ENCODE measurements at regions not wholly inside any gene's neighbourhood (a gene's known extent, or its start where the extent isn't known, plus 50 kb on each side); places are given as distances from the start of the nearest gene placed in this dataset.

DNA sequence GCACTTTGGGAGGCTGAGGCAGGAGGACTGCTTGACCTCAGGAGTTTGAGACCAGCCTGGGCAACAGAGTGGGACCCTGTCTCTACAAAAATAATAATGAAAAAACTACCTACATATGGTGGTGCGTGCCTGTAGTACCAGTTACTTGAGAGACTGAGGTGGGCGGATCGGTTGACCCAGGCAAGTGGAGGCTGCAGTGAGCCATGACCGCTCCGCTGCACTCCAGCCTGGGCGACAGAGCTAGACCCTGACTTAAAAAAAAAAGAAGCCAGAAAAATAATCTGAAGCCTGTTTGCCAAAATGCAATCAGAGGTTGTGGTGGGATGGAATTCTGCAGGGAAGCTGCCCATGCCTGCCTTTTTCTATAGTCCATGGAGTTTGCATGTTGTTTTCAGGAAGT lies 50.4 kb upstream of the GGTA1 start:
- in situ Hi-C loops (cut with MboI; ENCODE audit: low sequenced_read_pairs), result loop anchor here (10.0 kb wide), 1 partner anchor 135 kb away; no protein-coding TSS in a partner anchor

DNA sequence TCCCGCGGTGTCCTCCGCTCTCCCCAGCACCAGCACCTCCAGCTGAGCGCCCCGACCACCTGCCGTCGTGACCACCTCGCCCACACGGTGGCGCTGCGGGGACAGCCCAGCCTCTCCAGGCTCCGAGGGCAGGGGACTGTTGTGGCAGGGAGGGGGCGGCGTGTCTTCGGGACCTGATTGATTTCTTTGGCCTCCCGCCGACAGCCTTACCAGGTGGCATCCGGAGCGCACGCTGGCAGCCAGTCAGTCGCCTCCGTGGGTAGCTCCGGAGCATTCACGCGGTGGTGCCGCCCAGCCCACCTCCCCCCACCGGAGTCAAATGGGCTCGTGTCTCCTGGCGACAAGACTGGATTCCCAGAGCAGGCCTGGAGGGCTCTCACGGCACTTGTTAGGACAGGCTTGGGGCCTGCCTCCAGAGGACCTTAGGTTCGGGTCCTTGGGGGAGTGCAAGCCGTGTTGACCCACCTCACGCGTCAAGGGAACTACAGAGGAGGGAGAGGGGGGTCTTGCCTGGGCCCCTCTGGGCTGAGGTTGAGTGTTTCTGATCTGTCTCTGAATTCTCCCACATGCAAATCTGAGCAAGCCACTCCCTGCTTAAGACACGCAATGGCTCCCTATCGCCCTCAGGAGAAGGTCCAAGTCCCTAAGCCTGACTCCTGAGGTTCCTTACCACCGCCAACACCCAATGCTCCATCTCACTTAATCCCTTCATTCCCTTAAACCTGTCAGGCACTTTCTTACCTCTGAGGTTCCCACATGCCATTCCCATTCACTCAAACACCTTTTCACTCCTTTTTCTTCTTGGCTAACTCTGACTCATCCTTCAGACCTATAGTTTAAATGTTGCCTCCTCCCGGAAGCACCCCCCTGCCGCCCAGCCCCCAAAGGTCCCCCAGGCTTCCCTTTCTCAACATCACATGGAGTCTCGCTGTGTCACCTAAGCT lies 51.2 kb upstream of the GGTA1 start:
- in situ Hi-C loops (cut with MboI; ENCODE audit: low sequenced_read_pairs), result loop anchor here (10.0 kb wide), 1 partner anchor 134 kb away; no protein-coding TSS in a partner anchor

DNA sequence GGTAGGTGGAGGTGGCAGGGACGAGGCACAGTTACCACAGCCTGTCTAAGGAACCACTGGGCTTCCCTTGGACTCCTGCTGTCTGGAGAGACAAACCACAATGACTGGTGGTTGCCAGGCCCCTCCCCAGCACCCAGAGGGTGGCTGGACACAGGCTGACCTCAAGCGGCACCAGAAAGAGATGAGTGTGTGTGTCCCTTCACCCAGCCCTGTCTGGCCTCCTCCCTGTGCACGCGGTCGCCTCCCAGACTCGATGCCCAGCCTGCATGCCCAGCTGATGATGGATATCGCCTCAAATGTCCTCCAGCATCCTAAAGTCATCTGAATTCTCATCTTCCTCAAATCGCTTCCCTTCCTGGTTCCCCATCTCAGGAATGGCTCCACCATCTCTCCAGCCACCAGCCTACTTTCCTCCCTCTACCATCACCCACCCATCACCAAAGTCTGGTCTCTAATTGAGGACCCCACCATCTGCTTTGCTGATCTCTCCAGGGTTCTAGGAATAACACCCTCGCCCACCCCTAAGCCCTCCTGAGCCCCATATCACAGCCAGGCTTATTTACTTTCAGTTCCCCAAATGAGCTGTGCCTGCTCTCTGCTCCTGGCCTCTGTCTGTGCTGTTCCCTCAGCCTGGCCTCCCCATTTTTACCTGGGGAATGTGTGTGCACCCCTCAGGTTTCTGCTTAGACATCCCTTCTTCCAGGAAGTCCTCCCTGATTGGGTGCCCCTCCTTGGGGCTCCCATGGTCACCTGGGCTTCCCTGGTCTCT lies 52.5 kb upstream of the GGTA1 start:
- in situ Hi-C loops (cut with MboI; ENCODE audit: low sequenced_read_pairs), result loop anchor here (10.0 kb wide), 1 partner anchor 133 kb away; no protein-coding TSS in a partner anchor

DNA sequence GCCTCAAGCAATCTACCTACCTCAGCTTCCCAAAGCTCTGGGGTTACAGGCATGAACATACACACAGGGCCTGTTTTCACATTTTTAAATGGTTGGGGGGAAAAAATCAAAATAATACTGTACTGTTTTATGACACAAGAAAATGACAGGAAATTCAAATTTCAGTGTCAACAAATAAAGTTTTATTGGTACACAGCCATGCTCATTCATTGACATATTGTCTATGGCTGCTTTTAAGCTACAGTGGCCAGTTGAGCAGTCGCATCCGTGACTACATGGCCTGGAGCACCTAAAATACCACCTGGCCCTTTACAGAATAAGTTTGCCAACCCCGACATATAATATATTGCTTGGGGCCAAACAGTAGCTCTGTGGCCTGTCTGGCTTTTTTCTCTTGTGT lies 56.4 kb upstream of the GGTA1 start:
- in situ Hi-C loops (cut with MboI; ENCODE audit: low sequenced_read_pairs), result loop anchor here (10.0 kb wide), 1 partner anchor 129 kb away; no protein-coding TSS in a partner anchor

DNA sequence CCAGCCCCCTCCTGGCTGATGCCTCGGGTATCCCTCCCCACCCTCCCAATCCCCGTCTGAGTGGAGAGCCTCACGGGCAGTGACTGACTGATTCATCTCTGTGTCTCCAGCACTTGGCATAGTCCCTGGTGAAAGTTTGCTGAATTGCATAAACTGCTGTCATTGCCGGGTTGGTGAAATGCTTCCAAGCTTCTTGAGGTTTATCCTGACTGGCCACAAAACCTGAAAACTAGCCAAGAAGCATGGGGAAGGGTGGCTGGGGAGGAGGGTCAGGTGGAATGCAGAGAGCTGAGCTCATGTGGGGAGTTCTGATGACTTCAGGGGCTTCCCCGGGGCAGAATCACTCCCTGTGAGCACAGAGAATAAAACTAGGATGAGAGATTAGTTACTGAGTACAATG lies 56.9 kb upstream of the GGTA1 start:
- in situ Hi-C loops (cut with MboI; ENCODE audit: low sequenced_read_pairs), result loop anchor here (10.0 kb wide), 1 partner anchor 128 kb away; no protein-coding TSS in a partner anchor

DNA sequence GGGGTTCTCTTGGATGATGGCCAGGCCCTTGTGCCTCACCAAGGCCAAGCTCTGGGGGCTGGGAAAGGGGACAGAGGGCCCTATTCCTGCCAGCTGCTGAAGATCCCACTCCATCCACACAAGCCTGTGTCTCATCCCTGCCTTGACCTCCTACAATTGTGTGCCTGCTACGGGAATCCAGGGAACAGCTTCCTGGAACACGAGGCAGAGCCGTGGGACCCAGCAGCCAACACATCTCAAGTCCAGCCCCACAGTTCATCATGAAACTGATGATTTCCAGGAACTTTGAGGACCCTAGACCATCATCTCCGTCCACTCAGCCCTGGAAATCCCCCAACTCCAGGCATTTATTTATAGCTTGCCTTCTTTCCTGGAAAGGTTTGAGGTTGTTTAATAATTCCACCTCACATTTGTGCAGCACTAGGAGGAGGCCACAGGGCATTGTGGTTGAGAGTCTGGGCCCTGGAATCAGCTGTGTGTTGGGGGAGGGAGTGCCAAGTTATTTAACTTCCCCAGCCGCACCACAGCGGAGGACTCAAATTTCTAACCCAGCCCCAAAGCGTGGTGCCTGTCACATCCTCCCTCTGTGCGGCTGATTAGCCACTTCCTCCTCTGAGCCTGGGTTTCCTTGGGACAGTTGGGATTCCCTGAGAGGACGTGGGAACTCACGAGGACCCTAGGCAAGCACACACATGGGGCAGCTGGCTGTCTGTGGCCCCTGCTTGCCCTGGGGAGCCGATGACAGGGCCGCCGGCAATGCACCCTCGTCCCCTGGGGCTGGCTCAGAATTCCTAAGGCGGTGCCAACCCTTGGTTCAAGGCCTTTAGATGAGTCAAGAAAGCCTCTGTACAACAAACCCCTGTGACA lies 58.2 kb upstream of the GGTA1 start:
- in situ Hi-C loops (cut with MboI; ENCODE audit: low sequenced_read_pairs), result loop anchor here (10.0 kb wide), 1 partner anchor 127 kb away; no protein-coding TSS in a partner anchor

DNA sequence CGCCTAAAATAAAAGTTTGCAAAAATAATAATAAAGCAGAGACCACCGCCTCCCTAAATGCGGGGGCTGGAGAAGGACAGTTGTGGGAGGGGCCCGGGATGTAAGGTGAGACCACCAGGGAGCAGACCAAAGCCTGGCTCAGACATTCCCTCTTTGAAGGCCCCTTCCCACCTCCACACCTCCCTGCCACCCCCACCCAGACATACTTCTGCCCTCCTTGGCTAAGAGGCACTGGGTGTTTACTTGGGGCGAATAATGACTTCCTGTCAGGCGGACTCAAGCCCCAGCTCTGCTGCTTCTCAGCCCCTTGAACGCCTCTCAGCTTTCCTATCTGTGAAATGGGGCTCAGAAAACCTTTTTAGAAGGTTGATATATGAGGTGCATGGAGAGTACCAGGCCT lies 58.8 kb upstream of the GGTA1 start:
- in situ Hi-C loops (cut with MboI; ENCODE audit: low sequenced_read_pairs), result loop anchor here (10.0 kb wide), 1 partner anchor 126 kb away; no protein-coding TSS in a partner anchor

DNA sequence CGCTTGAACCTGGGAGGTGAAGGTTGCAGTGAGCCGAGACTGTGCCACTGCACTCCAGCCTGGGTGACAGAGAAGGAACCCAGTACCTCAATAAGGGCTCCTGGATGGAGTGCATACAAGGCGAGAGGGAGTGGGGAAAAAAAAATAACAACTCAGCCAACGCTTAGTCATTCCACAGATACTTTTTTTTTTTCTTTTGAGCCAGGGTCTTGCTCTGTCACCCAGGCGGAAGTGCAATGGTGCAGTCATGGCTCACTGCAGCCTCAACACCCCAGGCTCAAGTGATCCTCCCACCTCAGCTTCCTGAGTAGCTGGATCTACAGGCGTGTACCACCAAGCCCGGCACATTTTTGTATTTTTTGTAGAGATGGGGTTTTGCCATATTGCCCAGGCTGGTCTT lies 59.5 kb upstream of the GGTA1 start:
- in situ Hi-C loops (cut with MboI; ENCODE audit: low sequenced_read_pairs), result loop anchor here (10.0 kb wide), 1 partner anchor 126 kb away; no protein-coding TSS in a partner anchor

DNA sequence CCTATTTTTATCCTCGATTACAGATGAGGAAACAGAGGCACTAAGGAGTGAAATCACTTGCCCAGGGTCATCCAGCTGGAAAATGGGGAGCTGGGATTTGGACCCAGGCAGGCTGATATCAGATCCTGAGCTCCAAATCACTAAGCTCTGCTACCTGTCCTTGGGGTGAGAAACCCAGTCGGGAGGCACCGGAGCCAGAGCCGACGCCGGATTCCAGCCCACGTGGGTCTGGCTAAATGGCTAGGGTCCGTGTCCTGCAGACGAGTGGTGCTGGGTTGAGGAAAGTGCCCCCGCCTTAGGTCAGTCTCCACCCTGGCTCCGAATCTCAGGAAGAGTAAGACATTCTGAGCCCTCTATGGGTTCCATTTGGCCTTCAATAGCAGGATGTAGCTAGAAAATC lies 61.3 kb upstream of the GGTA1 start:
- in situ Hi-C loops (cut with MboI; ENCODE audit: low sequenced_read_pairs), result no loop called here

DNA sequence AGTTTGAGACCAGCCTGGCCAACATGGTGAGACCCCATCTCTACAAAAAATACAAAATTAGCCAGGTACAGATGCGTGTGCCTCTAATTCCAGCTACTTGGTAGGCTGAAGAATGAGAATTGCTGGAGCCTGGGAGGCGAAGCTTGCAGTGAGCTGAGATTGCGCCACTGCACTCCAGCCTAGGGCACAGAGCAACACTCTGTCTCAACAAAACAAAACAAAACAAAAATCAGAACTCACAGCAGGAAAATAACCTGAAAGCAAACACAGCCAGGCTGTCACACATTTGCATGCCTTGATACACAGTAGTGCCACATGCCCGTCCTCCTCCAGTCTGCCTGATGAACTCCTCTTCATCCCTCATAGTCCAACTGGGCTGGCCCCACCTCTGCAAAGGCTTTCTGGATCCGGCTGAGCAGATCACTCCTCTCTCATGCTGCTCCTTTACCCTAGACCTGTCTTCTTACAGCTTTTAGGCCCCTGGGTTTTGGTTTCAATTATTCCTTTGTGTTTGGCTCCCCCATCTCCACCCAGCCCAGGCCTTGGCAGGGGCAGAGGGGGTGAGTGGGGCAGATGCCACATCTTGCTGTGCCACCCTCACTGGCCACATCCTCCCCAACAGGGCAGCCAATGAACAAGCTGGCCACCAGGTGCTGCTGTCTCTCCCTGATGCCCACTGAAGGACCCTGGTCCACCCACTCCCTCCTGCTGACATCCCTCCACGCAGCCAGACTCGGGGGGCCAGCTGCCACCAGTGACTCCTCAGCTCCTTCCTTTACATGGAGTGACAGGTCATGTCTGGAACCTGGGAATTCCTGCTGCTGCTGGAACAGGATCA lies 62.0 kb upstream of the GGTA1 start:
- in situ Hi-C loops (cut with MboI; ENCODE audit: low sequenced_read_pairs), result no loop called here

DNA sequence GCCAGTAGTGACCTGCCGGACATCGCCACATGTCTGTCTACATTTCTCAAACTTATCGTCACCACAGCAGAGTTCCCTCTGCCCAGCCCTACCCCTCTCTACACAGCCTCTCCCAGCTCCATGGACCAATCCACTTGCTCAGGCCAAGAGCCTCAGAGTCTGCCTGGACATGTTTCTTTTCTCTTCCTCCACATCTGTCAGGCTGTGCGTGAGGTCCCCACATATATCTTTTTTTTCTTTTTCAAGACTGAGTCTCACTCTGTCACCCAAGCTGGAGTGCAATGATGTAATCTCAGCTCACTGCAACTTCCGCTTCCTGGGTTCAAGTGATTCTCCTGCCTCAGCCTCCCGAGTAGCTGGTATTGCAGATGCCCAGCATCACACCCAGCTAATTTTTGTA lies 62.7 kb upstream of the GGTA1 start:
- in situ Hi-C loops (cut with MboI; ENCODE audit: low sequenced_read_pairs), result no loop called here

DNA sequence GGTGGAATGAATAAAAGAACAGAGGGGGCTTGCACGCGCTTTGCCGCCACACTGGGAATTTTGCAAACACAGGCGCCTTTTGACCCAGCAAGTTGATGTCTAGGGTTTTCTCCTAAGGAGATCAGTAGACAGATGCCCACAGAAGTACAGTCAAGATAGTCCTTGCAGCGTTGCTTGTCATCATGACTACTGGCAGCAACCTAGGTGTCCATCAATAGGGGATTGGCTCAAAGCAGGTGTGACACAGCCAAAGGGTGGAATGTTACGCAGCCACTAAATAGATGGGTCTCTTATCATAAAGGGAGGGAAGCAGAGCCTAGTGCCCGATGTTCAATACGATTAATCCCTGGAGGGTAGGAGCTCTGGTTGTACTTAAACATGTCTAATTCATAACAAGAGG lies 63.8 kb upstream of the GGTA1 start:
- in situ Hi-C loops (cut with MboI; ENCODE audit: low sequenced_read_pairs), result no loop called here

DNA sequence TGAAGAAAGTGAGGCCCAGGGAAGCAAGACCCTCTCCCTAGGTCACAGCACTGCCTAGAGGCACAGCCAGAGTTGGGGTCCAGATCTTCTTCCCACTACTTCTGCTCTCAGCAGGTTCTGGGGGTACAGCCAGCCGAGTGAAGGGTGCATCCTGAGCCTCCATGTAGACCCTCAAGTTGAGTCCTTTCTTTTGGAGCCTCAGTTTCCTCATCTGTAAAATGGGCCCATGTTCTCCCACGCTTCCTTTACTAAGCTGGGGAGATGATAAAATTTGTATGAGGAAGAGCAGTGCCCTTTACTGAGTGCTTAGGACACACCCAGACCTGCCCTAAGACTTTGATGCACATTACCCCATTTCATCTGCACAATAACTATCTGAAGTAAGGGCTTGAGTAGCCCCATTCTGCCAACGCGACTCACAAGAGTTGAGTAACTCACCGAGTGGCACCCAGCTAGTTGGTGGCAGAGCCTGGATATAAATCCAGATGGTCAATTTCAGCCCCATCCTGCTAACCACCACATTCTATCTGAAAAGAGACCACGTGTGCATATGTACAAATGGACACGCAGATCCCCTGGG lies 64.3 kb upstream of the GGTA1 start:
- in situ Hi-C loops (cut with MboI; ENCODE audit: low sequenced_read_pairs), result no loop called here

DNA sequence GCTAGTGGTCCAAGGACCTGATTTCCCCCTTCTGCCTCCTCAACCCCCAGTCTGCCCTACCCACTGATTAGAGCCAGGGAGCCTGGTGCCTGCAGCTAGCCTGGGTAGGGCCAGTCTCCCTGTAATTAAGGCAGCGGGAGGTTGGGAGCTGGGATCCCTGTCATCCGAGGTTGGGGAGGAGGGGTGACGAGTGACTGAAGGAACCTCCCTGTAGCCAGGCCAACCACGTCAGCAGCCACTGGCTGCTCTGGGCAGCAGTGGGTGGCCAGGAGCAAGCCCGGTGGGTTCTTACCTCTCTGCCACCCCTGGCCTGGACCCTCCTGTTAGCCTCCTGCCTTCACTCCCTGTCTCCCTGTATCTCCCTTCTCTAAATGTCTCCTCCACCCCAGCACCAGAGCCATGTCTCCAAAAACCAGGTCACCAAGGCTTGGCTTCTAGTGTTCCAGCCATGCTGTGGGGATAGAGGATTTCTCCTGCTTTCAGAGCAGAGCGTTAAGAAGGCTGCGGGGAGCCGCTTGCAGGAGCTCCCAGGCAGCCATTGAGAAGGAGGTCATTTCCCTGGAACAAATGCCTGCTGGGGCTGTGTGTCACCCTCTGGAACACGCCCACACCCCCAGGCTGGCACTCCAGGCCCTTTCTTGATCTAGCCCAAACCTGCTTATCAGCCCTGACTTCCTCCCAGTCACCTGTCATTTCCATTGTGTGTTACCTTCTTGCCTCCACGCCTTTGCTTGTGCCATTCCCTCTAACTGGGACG lies 65.0 kb upstream of the GGTA1 start:
- in situ Hi-C loops (cut with MboI; ENCODE audit: low sequenced_read_pairs), result no loop called here

DNA sequence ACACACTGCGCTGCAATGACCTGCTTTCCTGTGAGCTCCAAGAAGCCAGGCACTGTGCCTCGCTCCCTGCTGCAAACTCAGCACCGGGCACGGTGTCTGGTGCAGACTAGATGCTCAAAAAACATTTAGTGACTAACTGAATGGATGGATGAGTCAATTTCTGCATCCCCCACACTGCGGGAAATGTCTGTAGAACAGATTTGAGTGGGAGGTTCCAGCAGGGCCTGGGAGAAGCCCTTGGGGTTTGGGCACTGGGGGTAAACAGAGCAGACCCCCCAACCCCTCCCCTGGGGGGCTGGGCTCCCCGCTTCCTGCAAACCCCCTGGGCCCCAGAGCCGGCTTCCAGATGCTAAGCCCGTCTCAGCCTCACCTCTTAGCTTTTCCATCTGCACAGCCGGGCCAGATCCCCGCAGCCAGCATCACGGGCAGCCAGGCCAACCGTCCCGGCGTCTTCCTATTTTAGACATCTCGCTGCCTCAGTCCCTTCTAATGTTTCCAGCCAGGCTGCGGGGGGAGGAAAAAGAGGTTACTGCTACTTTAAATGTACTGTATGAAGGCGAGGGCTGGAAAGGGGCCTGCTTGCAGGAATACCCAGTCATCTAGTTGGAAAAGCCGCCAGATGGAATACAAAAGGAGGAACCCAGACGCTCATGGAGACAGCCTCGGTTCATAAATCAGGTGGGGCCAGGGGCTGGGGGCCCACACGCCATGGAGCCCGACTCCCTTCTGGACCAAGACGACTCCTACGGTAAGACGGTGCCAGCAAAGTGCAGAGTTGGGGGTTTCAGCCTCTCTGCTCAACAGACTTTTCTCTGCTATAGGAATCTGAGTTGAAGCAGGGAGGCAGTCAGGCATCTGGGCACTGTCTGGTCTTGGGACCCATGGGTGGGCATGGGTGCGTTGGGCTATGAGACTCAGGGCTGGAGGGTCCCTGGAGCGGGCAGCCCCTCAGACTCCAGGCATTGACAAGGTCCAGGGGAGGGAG lies 67.1 kb upstream of the GGTA1 start:
- in situ Hi-C loops (cut with MboI; ENCODE audit: low sequenced_read_pairs), result no loop called here

DNA sequence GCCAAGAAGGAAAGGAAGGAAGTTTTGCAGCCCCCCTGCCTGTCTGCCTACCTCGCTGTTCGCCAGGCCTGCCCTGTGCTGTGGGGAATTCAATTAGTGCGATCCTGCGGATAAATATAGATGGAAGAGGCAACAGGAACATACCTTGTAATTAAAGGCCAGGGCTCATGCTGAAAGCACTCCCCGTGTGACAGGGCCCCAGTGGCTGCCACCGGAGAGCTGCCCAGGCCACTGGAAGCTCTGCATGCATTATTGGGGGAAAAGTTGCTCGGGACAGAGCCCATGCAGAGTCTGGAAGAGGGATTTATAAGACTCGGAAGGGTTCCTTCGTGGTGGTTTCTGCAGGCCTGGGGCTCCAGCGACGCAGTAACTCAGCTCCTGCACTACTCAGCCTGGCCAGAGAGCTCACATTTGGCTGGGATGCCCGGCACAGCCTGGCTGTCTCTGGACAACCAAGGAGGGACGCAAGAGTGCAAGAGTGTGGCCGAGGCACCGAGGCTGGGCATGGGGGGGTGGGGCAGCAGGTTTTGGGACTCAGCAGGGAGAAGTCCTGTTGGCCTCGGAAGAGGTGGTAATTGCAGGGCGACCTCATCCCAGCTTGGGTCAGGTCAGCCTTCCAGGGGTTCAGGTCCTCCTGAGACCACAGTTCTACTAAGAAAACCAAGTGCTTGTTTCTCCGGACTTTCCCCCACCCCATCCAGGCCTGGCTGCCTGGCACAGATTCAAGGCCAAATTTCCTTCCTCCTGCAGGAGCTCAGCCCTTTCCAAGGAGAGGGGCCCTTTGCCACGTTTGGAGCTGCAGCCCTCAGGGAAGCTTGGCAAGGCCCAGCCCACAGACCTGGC lies 68.1 kb upstream of the GGTA1 start:
- in situ Hi-C loops (cut with MboI; ENCODE audit: low sequenced_read_pairs), result no loop called here
